ENCODE measurements at regions not wholly inside any gene's neighbourhood (a gene's known extent, or its start where the extent isn't known, plus 50 kb on each side); places are given as distances from the start of the nearest gene placed in this dataset.
"Not testable (repeated sequence)": the region's sequence is repeated elsewhere in the genome, so short reads cannot be mapped to it uniquely, and the experiment has no call there.

GRCh38 chrX:43238461-43238945, 417.6 kb upstream of the MAOA start:
- DNase-seq = no peak

GRCh38 chrX:43239356-43239755, 416.7 kb upstream of the MAOA start:
- no peak for DNase-seq

GRCh38 chrX:43255596-43255995, 400.5 kb upstream of the MAOA start:
- DNase-seq = no peak

GRCh38 chrX:43266487-43266886, 389.6 kb upstream of the MAOA start:
- DNase-seq = no peak

GRCh38 chrX:43267652-43268051, 388.4 kb upstream of the MAOA start:
- DNase-seq = no peak

GRCh38 chrX:43269201-43269600, 386.9 kb upstream of the MAOA start:
- DNase-seq = no peak

- DNase-seq = no peak
Observed at GRCh38 chrX:43277879-43278278, 378.2 kb upstream of the MAOA start.

GRCh38 chrX:43278440-43278839, 377.7 kb upstream of the MAOA start:
- no peak for DNase-seq

- no peak for DNase-seq
Observed at GRCh38 chrX:43279341-43279808, 376.7 kb upstream of the MAOA start.

GRCh38 chrX:43283187-43283586, 372.9 kb upstream of the MAOA start:
- no peak for DNase-seq

- DNase-seq = not testable (repeated sequence)
Observed at GRCh38 chrX:43311625-43312024, 344.5 kb upstream of the MAOA start.

- no peak for DNase-seq
Observed at GRCh38 chrX:43313035-43313434, 343.1 kb upstream of the MAOA start.

GRCh38 chrX:43314525-43314924, 341.6 kb upstream of the MAOA start:
- no peak for DNase-seq

GRCh38 chrX:43315622-43316021, 340.5 kb upstream of the MAOA start:
- no peak for DNase-seq

GRCh38 chrX:43316146-43316545, 340.0 kb upstream of the MAOA start:
- no peak for DNase-seq

GRCh38 chrX:43317378-43317777, 338.7 kb upstream of the MAOA start:
- DNase-seq = no peak

GRCh38 chrX:43328358-43328946, 327.6 kb upstream of the MAOA start:
- no peak for DNase-seq

GRCh38 chrX:43333543-43333942, 322.6 kb upstream of the MAOA start:
- DNase-seq = no peak

- DNase-seq = no peak
Observed at GRCh38 chrX:43345166-43345565, 310.9 kb upstream of the MAOA start.

GRCh38 chrX:43349363-43349762, 306.7 kb upstream of the MAOA start:
- DNase-seq = no peak

GRCh38 chrX:43350935-43351334, 305.2 kb upstream of the MAOA start:
- no peak for DNase-seq

GRCh38 chrX:43357741-43358140, 298.4 kb upstream of the MAOA start:
- DNase-seq = no peak

GRCh38 chrX:43373032-43373431, 283.1 kb upstream of the MAOA start:
- no peak for DNase-seq

GRCh38 chrX:43375136-43375535, 281.0 kb upstream of the MAOA start:
- no peak for DNase-seq

- no peak for DNase-seq
Observed at GRCh38 chrX:43380704-43381103, 275.4 kb upstream of the MAOA start.
